HG03139 (cell line): ENCODE measurements at regions not wholly inside any gene's neighbourhood (a gene's known extent, or its start where the extent isn't known, plus 50 kb on each side); places are given as distances from the start of the nearest gene placed in this dataset.

Source experiments
- ATAC-seq: cut with Tn5 transposase; IDR thresholded peaks from one replicate; pipeline ENCODE4 v1.9.1; 2021; ENCODE audit not compliant: unreplicated experiment

- no peak for ATAC-seq
Measured at GRCh38 chr10:28810057-28810870, 132.9 kb downstream of the BAMBI start.

GRCh38 chr10:28811639-28812349, 134.5 kb downstream of the BAMBI start:
- no peak for ATAC-seq

- ATAC-seq: no peak
Measured at GRCh38 chr10:28812384-28813372, 135.4 kb downstream of the BAMBI start.

GRCh38 chr10:28815681-28816080, 138.4 kb downstream of the BAMBI start:
- ATAC-seq: no peak

- ATAC-seq: no peak
Measured at GRCh38 chr10:28822719-28823464, 145.6 kb downstream of the BAMBI start.

- no peak for ATAC-seq
Measured at GRCh38 chr10:28823501-28824075, 146.3 kb downstream of the BAMBI start.

- no peak for ATAC-seq
Measured at GRCh38 chr10:28833313-28833712, 156.0 kb downstream of the BAMBI start.

GRCh38 chr10:28836435-28836743, 159.1 kb downstream of the BAMBI start:
- ATAC-seq: no peak

- no peak for ATAC-seq
Measured at GRCh38 chr10:28837613-28838390, 160.5 kb downstream of the BAMBI start.

- no peak for ATAC-seq
Measured at GRCh38 chr10:28838908-28839307, 161.6 kb downstream of the BAMBI start.

GRCh38 chr10:28839600-28840007, 162.3 kb downstream of the BAMBI start:
- ATAC-seq: no peak

- no peak for ATAC-seq
Measured at GRCh38 chr10:28840202-28840601, 162.9 kb downstream of the BAMBI start.

GRCh38 chr10:28840971-28841370, 163.7 kb downstream of the BAMBI start:
- ATAC-seq: no peak

- no peak for ATAC-seq
Measured at GRCh38 chr10:28841625-28842024, 164.3 kb downstream of the BAMBI start.

GRCh38 chr10:28842321-28842720, 165.0 kb downstream of the BAMBI start:
- ATAC-seq: no peak

- no peak for ATAC-seq
Measured at GRCh38 chr10:28845009-28845682, 167.8 kb downstream of the BAMBI start.

GRCh38 chr10:28849309-28849708, 172.0 kb downstream of the BAMBI start:
- no peak for ATAC-seq

- ATAC-seq: no peak
Measured at GRCh38 chr10:28849821-28850220, 172.5 kb downstream of the BAMBI start.

- ATAC-seq: no peak
Measured at GRCh38 chr10:28850784-28851183, 173.5 kb downstream of the BAMBI start.
